ENCODE measurements at regions not wholly inside any gene's neighbourhood (a gene's known extent, or its start where the extent isn't known, plus 50 kb on each side); places are given as distances from the start of the nearest gene placed in this dataset.
"Not testable (repeated sequence)": the region's sequence is repeated elsewhere in the genome, so short reads cannot be mapped to it uniquely, and the experiment has no call there.

DNA sequence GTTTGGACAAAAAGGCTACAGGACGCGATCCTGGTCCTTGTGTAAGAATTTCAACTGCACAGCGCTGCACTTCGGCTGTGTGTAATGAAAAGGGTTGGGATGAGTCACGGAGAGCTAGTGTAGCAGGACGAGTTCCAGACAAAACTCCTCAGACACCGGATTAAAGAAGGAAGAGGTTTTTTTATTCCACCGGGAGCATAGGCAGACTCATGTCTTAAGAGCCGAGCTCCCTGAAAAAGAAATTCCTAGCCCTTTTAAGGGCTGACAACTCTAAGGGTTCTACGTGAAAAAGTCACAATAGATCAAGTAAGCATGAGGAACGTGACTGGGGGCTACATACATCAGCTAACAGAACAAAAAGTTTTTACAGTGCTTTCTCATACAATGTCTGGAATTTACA lies 54.8 kb upstream of the FAM90A1 start:
- DNase-seq = not testable (repeated sequence)

DNA sequence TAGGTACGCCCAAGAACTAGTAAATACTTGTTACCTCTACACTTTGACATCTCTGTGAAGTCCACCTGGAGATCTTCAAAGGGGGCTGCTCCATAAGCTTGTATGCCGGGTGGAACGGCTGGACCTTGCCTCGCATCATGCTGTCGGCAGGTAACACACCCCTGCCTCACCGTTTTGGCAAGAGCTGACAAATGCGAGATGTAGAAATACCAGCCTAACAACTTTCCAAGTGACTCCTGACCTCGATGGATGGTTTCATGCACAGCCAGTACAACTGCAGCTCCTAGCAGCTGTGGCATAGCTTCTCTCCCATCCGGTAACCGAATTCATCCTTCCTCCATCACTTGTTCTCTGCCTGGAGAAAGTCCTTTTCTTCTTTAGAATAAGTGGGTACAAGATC lies 58.3 kb upstream of the FAM90A1 start:
- not testable (repeated sequence) for DNase-seq

DNA sequence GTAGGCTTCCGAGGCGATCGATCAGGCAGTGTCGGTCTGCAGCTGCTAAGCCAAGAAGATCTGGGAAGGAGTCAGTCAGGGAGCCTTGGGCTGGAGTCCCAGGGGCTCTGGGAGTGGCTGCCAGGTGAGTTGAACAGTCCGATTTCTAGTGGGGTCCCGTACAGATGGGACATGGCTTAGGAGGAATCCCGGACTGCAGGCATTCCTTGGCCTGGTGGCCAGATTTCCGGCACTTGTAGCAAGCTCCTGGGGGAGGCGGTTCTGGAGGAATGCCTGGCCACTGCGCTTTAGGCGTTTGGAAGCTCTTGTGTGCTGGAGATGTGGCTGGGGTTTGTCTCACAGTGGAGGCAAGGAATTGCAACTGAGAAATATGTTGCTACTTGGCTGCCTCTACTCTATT lies 64.3 kb upstream of the FAM90A1 start:
- not testable (repeated sequence) for DNase-seq

DNA sequence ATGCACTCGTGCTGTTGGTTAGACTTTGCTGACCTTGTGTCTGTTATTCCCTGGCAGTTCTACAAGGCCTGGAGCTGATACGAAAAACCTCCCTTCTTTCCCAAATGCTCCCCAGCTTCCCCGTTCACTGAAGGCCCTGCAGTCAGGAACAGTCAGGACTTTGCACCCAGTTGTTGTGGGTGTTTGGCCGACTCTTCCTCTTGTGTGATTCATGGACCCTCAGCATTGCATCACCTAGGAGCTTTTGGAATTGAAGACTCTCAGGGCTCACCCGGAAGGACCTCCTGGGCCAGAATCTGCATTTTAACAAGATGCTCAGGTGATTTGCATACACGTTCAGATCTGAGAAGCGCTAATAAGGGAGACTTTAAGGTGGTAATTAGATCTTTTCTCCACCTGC lies 67.2 kb upstream of the FAM90A1 start:
- not testable (repeated sequence) for DNase-seq

DNA sequence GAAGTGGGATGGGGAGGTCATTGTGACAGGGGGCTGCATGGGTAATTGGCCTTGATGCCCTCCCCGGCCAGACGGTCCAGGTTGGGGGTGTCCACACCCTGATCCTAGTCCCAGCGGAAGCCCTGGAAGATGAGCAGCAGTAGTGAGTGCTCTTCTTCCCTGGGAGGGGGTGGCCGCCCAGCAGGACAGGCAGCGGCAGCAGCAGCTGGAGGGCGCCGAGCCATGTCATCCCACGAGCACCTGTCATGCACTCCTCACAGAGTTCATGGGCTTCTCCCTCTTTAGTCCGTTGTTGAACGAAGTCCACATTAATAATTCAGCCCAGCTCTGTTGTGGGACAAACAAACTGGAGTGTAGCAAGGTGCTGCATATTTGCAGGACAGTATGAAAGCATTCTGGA lies 81.2 kb upstream of the FAM90A1 start:
- DNase-seq = not testable (repeated sequence)

DNA sequence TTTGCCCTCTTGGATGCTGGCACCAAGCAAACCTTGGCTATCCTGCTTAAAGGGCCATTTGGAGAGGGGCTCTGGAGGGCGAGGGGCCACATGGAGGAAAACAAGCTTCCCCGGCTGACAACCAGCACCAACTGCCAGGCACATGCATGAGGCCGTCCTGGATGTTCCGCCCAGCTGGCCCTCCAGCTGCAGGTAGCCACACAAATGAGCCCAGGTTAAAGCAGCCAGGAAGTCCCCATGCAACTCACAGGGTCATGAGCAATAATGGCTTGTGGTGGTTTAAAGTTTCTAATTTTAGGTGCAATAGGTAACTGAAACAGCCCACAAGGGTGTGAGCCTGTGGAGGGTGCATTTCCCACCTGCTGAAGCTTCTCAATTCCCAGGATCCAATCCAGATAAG lies 88.6 kb upstream of the FAM90A1 start:
- DNase-seq = not testable (repeated sequence)

DNA sequence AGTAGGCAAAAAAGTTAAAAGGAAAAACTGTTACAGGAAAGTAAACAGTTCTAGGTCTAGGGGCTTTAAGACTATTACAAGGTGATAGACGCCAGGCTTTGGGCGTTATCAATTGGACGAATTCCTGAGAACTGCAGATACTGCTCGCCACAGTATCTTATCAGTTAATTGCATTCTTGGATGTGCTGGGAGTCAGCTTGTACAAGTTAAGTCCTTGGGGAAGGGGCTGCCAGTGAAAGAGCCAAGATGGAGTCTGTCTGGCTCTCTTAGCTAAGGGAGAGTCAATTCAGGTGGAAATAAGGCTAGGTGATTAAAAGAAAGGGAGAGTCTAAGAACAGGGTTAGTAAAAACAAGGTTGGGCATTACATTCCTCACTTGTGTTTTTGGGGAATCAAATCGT lies 90.3 kb upstream of the FAM90A1 start:
- not testable (repeated sequence) for DNase-seq

DNA sequence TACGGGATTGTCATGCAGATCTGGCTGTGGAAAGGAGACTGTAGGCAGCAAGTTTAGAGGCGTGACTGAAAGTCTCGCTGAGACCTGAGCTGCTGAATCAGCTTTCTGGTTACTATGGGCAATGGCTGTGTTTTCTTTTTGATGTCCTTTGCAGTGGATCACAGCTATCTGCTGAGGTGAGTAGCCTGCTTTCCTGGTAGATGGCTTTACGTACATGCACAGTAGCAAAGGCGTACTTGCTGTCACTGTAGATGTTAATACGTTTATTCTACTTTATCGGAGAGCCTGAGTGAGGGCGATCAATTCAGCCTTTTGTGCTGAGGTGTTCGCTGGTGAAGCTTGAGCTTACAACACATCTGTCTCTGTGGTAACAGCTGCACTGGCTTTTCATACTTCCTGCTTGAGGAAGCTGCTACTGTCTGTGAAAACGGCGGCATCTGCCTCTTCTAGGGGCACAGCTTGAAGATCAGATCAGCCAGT lies 92.9 kb upstream of the FAM90A1 start:
- DNase-seq = peak; percentile 15 to 40

DNA sequence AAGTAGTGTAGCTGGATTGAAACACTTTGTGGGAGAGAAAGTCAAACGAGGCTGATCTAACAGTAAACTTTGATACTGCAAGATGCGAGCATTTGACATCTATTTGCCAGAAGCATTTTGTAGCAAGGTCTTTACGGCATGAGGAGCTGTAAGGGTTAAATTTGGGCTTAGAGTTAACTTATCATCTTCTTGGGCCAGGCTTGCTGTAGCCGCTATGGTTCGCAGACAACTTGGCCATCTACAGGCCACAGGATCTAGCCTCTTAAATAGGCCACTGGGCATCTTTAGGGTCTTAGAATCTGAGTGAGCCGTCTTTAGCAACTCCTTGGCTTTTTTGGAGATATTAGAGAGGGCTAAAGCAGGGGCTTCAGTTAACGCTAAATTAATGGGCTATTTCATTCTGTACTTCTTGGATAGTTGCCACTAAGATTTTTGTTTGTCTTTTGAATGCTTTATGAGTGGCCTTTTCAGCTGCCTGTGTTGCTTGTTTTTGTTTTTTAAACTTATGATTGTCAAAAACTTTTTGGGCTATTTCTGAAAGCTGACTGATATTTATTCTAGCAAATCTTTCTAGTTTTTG lies 93.5 kb upstream of the FAM90A1 start:
- DNase-seq = not testable (repeated sequence)

DNA sequence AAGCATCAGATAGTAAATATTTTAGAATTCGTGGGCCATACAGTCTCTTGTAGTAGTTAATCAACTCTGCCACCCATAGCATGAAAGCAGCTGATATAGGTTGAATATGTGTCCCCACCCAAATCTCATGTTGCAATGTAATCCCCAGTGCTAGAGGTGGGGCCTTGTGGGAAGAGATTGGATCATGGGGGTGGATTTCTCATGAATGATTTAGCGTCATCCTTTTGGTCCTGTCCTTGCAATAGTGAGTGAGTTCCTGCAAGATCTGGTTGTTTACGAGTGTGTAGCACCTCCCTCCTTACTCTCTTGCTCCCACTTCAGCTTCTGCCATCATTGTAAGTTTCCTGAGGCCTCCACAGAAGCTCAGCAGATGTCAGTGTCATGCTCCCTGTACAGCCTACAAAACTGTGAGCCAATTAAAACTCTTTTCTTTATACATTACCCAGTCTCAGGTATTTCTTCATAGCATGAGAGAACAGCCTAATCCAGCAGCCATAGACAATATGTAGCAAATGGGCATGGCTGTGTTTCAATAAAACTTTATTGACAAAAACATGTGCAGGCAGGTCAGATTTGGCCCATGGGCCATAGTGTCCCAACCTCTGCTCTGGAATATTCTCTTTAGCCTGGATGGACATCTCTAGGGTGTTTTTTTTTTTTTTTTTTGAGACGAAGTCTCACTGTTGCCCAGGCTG lies 97.9 kb upstream of the FAM90A1 start:
- DNase-seq = not testable (repeated sequence)

DNA sequence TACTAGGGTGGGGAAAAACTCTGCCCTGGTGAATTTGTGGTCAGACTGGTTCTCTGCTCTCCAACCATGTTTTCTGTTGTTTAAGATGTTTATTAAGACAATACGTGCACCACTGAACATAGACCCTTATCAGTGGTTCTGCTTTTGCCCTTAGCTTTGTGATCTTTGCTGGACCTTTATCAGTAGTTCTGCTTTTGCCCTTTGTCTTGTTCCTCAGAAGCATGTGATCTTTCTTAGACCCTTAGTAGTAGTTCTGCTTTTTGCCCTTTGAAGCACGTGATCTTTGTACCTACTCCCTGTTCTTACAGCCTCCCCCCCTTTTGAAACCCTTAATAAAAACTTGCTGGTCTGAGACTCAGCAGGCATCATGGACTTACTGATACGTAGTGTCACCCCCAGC lies 101.4 kb upstream of the FAM90A1 start:
- not testable (repeated sequence) for DNase-seq

DNA sequence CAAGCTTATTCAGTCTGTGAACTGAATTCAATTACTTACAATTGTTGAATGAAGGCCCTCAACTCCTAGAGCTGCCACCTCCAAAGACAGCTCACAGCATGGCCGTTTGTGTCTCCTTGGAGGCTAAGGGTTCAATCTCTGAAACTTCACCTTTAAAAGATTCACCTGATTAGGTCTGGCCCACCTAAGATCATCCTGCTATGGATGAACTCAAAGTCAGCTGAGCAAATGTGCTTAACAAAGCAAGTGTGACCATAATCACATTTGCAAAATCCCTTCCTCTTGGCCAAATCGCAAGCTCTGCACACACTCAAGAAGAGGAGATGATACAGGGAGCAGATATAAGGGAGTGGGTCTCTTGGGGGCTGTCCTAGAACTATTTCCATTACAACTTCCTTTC lies 105.0 kb upstream of the FAM90A1 start:
- DNase-seq = not testable (repeated sequence)

DNA sequence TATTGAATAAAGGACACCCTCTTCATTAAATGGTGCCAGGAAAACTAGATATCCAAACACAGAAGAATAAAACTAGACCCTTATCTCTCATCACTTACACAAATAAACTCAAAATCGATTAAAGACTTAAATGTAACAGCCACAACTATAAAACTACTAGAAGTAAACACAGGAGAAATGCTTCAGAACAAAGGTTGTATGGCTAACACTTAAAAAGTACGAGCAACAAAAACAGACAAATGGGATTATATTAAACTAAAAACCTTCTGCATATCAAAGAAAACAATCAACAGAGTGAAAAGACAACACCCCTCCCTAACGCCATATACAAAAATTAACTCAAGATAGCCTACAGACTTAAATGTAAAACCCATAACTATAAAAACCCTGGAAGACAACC lies 104.7 kb upstream of the CLEC6A start:
- DNase-seq = not testable (repeated sequence)

DNA sequence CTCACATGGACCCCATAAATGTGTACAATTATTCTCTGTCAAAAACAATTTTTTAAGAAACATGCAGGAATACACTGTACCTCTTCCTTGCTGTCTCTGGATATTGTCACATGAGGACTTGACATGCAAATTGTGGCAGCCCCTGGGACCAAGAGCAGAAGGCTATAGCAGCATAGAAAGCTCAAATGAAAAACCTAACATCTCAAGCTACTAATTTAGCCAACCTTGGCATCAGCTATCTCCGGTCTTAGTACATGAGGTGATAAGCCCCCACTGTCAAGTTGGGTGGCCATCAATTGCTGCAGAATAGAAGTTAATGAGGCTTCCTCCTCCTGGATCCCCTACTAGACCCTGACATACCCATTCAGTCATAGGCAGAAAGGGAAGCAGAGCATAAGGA lies 101.0 kb upstream of the CLEC6A start:
- DNase-seq = not testable (repeated sequence)

DNA sequence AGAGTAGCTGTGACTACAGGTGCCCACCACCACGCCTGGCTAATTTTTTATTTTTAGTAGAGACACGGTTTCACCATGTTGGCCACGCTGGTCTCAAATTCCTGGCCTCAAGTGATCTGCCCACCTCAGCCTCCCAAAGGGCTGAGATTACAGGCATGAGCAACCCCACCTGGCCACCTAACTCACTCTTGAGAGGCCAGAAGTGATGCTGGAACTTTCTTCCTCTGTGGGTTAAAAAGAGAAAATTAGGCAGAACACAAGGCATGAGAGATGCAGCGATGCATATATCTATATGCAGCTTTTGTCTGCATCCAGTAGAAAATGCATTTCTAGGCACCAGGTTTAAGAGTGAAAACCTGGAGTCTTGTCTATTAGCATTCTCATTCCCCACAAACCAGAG lies 100.2 kb upstream of the CLEC6A start:
- not testable (repeated sequence) for DNase-seq

DNA sequence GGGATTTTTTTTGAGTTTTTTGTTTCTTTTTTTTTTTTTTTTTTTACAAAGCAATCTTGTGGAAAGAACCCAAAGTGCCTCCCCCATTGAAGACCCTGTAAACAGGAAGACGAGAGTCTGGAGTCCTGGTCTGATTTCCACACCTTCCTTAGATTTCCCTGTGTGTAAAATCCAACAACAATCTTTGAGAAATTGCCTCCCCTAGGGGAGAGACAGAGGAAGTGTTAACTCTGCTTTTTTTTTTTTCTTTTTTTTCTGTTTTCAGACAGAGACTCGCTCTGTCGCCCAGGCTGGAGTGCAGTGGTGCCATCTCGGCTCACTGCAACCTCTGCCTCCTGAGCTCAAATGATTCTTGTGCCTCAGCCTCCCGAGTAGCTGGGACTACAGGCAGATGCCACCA lies 82.0 kb upstream of the CLEC6A start:
- not testable (repeated sequence) for DNase-seq

DNA sequence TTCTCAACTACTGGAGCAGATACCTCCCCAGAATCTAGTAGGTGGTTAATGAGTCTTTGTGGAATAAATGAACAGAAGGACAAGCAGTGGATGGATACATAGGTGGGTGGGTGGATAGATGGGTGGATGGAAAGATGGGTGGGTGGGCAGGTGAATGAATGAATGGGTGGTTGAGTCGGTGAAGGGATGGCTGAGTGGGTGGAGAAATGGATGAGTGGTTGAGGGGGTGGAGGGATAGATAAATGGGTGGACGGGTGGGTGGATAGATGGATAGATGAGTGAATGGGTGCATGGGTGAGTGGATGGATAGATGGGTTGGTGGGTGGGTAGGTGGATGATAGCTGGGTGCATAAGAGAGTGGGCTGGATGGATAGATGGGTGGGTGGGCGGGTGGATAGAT lies 80.6 kb upstream of the CLEC6A start:
- DNase-seq = not testable (repeated sequence)

DNA sequence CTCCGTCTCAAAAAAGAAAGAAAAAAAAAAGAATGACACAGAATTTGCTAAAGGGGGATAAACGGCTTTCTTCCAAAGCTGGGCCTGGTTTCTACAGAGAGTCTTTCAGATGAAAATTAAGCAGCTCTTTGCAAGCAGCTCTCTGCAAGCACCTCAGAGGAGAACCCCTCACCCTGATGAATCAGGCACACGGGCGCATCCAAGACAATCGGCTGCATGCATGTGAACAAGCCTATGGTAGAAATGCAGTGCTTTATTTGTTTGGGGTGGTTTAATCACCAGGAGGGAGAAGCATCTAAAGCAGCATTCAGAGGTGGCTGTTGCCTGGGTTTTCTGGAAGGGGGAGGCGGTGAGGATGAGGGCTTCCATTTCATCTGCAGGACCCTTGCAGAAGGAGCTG lies 78.0 kb upstream of the CLEC6A start:
- not testable (repeated sequence) for DNase-seq

DNA sequence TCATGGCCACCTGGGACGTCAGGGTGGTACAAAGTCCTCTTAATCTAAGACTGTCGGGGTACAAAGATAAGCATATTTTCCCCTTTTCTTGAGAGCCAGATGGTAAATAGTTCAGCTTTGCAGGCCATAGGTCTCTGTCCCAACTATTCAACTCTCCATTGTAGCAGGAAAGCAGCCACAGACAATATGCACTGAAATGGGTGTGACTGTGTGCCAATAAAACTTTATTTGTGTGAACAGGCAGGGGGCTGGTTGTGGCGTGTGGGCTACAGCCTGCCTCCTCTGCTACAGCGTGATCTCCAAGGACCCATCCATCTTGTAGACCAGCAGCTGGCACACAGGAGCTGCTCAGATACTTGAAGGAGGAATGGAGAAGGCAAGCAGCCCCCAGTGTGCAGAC lies 73.2 kb upstream of the CLEC6A start:
- not testable (repeated sequence) for DNase-seq

DNA sequence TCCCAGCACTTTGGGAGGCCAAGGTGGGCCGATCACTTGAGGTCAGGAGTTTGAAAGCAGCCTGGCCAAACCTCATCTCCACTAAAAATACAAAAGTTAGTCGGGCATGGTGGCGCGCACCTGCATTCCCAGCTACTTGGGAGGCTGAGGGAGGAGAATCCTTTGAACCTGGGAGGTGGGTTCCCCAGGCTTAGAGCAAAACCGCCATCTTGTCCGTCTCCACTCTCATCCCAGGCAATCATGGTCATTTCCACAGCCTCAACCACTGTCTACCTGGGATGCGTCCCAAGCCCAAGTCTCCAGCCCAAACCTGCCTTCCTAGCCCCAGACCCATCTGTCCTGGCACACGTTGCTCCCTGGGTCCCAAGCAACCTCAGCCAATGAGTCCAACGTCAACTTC lies 71.1 kb upstream of the CLEC6A start:
- DNase-seq = not testable (repeated sequence)

DNA sequence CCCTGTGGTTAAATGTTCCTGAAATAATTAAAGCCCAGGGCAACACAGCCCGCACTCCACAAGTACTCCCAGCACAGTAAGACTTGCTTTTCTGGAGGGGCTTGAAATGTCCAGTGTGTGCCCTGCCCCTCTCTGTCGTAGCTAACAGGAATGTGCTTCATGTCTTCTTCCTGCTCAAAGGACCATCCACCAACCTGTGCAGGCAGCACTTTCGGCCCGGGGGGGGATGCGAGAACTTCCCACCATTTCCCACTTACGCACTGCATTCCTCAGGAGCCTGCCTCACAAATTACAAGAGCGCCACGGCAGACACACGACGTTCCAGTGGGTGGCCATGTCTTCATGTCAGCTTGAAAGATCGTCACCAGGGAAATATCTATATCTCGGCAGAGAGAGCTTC lies 70.3 kb upstream of the CLEC6A start:
- DNase-seq = not testable (repeated sequence)

DNA sequence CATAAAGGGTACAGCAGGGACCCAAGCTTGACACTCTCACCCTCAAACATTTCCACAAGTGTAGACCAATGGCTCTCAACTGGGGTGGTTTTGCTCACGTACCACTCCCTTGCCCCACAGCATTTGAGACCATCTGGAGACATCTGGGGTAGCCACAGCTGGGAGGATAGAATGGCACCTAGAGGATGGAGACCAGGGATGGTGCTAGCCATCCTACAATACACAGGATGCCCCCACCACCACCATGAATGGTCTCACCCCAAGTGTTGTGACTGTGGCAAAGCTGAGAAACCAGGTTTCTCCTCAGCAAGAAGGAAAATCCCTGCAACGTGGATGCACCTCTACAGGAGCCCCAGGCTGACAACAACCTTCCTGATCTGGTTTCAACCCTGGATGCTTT lies 69.1 kb upstream of the CLEC6A start:
- not testable (repeated sequence) for DNase-seq

DNA sequence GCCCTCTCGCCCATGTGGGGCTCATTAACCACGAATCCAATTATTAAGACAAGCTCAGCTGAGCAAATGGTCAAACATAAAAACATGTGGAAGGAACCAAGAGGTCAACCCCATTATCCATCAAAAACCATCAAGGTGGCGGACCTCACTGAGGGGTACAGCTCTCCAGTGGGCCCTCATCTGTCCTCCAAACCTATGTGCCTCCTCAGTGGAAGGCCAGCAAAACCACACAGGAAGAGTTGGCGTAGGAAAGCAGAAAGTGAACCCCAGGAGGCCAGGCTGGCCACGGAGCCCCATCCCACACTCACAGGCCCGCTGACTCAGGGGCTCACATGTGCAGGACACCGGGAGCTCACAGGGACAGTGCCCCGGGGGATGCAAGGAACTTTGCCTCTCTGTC lies 66.5 kb upstream of the CLEC6A start:
- not testable (repeated sequence) for DNase-seq

DNA sequence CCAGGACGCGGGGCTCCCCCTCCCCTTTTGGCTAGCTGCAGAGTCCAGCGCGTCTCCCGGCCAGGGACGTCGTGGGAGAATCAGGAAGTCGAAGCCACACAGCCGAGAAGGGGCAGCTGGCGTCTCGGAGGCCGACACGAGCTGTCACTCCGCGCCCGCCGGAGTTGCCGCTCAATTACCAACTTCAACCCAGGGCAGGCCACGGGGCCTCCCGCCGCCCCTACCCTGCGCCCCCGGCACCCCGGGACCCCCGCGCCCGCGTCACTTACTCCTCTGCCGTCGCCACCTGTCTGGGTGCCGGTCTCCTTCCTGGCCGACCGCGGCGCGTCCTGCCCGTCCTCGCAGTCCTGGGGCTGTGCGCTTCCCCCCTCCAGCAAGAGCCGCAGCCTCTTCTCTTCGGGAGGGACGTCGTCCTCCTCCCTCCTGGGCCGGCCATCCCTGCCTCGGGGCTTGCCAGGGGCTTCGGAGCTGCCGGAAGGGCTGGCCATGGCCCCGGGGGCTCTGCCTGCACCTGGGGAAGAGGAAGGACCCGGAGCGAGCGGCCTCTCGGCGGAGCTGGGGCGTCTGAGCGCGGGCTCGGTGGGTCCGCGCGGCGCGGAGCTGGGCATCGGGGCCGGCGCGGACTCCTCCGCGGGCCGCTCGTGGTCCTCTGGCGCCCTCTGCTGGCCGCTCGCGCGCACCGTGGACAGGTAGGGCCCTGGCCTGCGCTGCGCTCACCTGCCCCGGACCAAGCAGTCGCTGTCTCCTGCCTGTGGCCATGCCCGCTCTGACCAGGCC lies 65.6 kb upstream of the CLEC6A start:
- DNase-seq = peak; percentile 86 to 87

All from activated CD4-positive, alpha-beta T cell treated with anti-CD3 and anti-CD28 coated beads, Interleukin-2, amount 50 U/mL, for 48 hours (primary cell).